GM19452 (cell line): ENCODE measurements at regions not wholly inside any gene's neighbourhood (a gene's known extent, or its start where the extent isn't known, plus 50 kb on each side); places are given as distances from the start of the nearest gene placed in this dataset.

Source experiments
- ATAC-seq: cut with Tn5 transposase; IDR thresholded peaks from one replicate; pipeline ENCODE4 v1.9.1; 2021; ENCODE audit not compliant: unreplicated experiment

GRCh38 chr2:236673126-236673822, 103.6 kb downstream of the ACKR3 start:
- no peak for ATAC-seq

- no peak for ATAC-seq
Observed at GRCh38 chr2:236673823-236674185, 104.2 kb downstream of the ACKR3 start.

- no peak for ATAC-seq
Observed at GRCh38 chr2:236674238-236674637, 104.6 kb downstream of the ACKR3 start.

- ATAC-seq = no peak
Observed at GRCh38 chr2:236674646-236675045, 105.0 kb downstream of the ACKR3 start.

- no peak for ATAC-seq
Observed at GRCh38 chr2:236675051-236675450, 105.4 kb downstream of the ACKR3 start.

- ATAC-seq = no peak
Observed at GRCh38 chr2:236675526-236675925, 105.9 kb downstream of the ACKR3 start.

GRCh38 chr2:236676136-236676873, 106.7 kb downstream of the ACKR3 start:
- no peak for ATAC-seq

GRCh38 chr2:236677368-236677767, 107.7 kb downstream of the ACKR3 start:
- no peak for ATAC-seq

GRCh38 chr2:236678307-236678975, 108.8 kb downstream of the ACKR3 start:
- no peak for ATAC-seq

- ATAC-seq = no peak
Observed at GRCh38 chr2:236679884-236680860, 110.5 kb downstream of the ACKR3 start.

- ATAC-seq = no peak
Observed at GRCh38 chr2:236682651-236683422, 113.2 kb downstream of the ACKR3 start.

- ATAC-seq = no peak
Observed at GRCh38 chr2:236684504-236685256, 115.1 kb downstream of the ACKR3 start.

GRCh38 chr2:236685361-236685760, 115.7 kb downstream of the ACKR3 start:
- ATAC-seq = no peak

GRCh38 chr2:236685979-236686520, 116.4 kb downstream of the ACKR3 start:
- no peak for ATAC-seq

GRCh38 chr2:236686561-236686960, 116.9 kb downstream of the ACKR3 start:
- no peak for ATAC-seq

GRCh38 chr2:236687296-236687965, 117.8 kb downstream of the ACKR3 start:
- ATAC-seq = no peak

GRCh38 chr2:236688157-236688556, 118.5 kb downstream of the ACKR3 start:
- ATAC-seq = no peak

- ATAC-seq = no peak
Observed at GRCh38 chr2:236688563-236689392, 119.2 kb downstream of the ACKR3 start.
